Transverse colon (tissue), 4 donors: ENCODE measurements at regions not wholly inside any gene's neighbourhood (a gene's known extent, or its start where the extent isn't known, plus 50 kb on each side); places are given as distances from the start of the nearest gene placed in this dataset.
"Not testable (repeated sequence)": the region's sequence is repeated elsewhere in the genome, so short reads cannot be mapped to it uniquely, and the experiment has no call there.

Experiments
- DNase-seq: peaks from one replicate; pipeline ENCODE4 v3.0.0-alpha.2; 2019
- H3K27ac ChIP-seq, 4 donors: fragments of 200-600 bp; sonication (generic); 2 replicates each; pipeline ENCODE4 v1.5.1; 2016 to 2018; ENCODE audit warnings: inconsistent platforms in 4 of 4
- H3K27me3 ChIP-seq: fragments of 200-600 bp; sonication (generic); 2 replicates; pipeline ENCODE4 v1.5.1; 2017; ENCODE audit warnings: inconsistent platforms
- H3K36me3 ChIP-seq, 4 donors: fragments of 200-600 bp; sonication (generic); 2 replicates each; pipeline ENCODE4 v1.5.1; 2017 to 2019; ENCODE audit warnings: inconsistent platforms in 4 of 4
- H3K4me1 ChIP-seq, 4 donors: fragments of 200-600 bp; sonication (generic); 2 replicates each; pipeline ENCODE4 v1.5.1; 2017 to 2020; ENCODE audit warnings: inconsistent platforms in 4 of 4
- H3K4me3 ChIP-seq, 4 donors: fragments of 200-600 bp; sonication (generic); 1 replicate in 1 of 4; 2 replicates in 3 of 4; pipeline versions ENCODE4 v1.5.1 to v1.6.1; 2017 to 2019; ENCODE audit warnings: inconsistent platforms in 4 of 4
- H3K9me3 ChIP-seq, 2 donors: fragments of 200-600 bp; sonication (generic); 2 replicates each; pipeline ENCODE4 v1.5.1; 2017 to 2019; ENCODE audit warnings: inconsistent platforms in 2 of 2
- EP300 ChIP-seq: sonication (generic); formaldehyde crosslinking; IDR thresholded peaks from one replicate; pipeline ENCODE4 v1.6.1; 2017; ENCODE audit warnings: antibody characterized with exemption, low read depth
- POLR2A ChIP-seq: fragments of 450-650 bp; IDR thresholded peaks from one replicate; pipeline ENCODE4 v1.6.1; 2016; ENCODE audit warnings: antibody characterized with exemption, mild to moderate bottlenecking, moderate library complexity
- POLR2AphosphoS5 ChIP-seq, 3 donors: sonication (generic); formaldehyde crosslinking; IDR thresholded peaks; one replicate each; pipeline ENCODE4 v1.6.1; 2016; ENCODE audit warnings: antibody characterized with exemption in 3 of 3
- WGBS, 2 donors: methylation state at CpG; one replicate each; pipeline ENCODE4 v1.1.5; 2018; ENCODE audit warnings: low coverage in 1 of 2; 5-methylcytosine and 5-hydroxymethylcytosine counted together
- in situ Hi-C, 4 donors: fragments of 200-750 bp; cut with MboI; loops; one replicate each; pipeline versions ENCODE4 v1.15.0 to v1.15.1; 2017; ENCODE audit warnings: low sequenced_read_pairs in 3 of 4, low pct_ligation_motif_present in 1 of 4, low pct_unique_long_range_greater_than_20kb in 1 of 4
- intact Hi-C: fragments of 100-400 bp; cut with DNase I; formaldehyde crosslinking; loops from one replicate; pipeline ENCODE4 v1.15.1; 2023; ENCODE audit warnings: low total_unique reads
- TF ChIP-seq, protein P1 (sequence below), 5 experiments: fragments of 200-600 bp in 3 of 5; fragments of 450-650 bp in 2 of 5; sonication (generic) in 3 of 5; IDR thresholded peaks; 1 replicate in 2 of 5; 2 replicates in 3 of 5; pipeline ENCODE4 v1.5.1; 2016 to 2017; ENCODE audit warnings: antibody characterized with exemption in 5 of 5, inconsistent platforms in 3 of 5, mild to moderate bottlenecking in 2 of 5, moderate library complexity in 1 of 5

DNA sequence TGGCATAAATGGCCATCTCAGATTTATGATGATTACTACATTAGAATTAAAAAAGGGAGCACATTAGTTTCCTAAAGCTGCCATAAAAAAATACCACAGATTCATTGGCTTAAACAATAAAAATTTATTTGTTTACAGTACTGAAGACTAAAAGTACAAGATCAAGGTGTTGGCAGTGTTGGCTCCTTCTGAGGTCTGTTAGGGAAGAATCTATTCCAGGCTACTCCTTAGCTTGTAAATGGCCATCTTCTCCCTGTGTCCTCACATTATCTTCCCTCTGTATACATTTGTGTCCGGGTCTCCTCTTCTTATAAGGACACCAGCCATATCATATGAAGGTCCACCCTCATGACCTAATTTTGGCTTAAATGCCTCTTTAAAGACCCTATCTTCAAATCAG, 341.0 kb downstream of the SLC7A11 start:
- Histone ChIP-seq H3K9me3 (no peaks in the 10 kb centered on the region), H3K4me3 (no peak overlapping the region), H3K36me3 (no peaks in the 10 kb centered on the region), H3K4me1 (no peaks in the 10 kb centered on the region), H3K27me3 (no peaks in the 10 kb centered on the region), H3K27ac (no peak overlapping the region)
- no peak for DNase-seq
- TF ChIP-seq POLR2AphosphoS5 (IDR thresholded peaks at IDR 0.05), result no peak
- TF ChIP-seq, protein P1, sequence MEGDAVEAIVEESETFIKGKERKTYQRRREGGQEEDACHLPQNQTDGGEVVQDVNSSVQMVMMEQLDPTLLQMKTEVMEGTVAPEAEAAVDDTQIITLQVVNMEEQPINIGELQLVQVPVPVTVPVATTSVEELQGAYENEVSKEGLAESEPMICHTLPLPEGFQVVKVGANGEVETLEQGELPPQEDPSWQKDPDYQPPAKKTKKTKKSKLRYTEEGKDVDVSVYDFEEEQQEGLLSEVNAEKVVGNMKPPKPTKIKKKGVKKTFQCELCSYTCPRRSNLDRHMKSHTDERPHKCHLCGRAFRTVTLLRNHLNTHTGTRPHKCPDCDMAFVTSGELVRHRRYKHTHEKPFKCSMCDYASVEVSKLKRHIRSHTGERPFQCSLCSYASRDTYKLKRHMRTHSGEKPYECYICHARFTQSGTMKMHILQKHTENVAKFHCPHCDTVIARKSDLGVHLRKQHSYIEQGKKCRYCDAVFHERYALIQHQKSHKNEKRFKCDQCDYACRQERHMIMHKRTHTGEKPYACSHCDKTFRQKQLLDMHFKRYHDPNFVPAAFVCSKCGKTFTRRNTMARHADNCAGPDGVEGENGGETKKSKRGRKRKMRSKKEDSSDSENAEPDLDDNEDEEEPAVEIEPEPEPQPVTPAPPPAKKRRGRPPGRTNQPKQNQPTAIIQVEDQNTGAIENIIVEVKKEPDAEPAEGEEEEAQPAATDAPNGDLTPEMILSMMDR (IDR thresholded peaks at IDR 0.05), result no peak
- no peak for TF ChIP-seq POLR2A
- TF ChIP-seq EP300, result no peak
- intact Hi-C loops, result no loop called here
- 48% methylated on average over 1 of the region's 1 CpG; no CpG with 5 or more reads in 1 of the 2 donors for WGBS, 2 donors
- in situ Hi-C loops, result no loop called here

DNA sequence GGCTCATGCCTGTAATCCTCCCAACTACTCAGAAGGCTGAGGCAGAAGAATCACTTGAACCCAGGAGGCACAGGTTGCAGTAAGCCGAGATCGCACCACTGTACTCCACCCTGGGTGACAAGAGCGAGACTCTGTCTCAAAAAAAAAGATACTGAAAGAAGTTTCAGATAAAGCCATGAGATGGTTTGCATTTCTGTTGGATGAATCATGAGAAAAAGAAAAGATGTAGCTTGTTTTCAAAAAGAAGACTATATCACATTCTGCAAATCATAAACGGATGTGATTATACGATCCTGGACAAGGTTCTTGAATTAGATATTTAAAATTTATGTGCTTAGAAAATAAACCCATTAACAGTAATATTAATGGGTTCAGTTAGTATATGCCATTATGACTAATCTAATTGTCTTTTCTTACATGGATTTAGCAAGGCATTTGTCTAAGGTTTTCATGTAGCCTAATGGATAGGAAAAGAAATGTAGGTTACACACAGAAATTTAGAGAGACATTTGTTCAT, 345.9 kb downstream of the SLC7A11 start:
- intact Hi-C loops, result no loop called here
- Histone ChIP-seq H3K4me1 (no peaks in the 10 kb centered on the region), H3K9me3 (no peaks in the 10 kb centered on the region), H3K4me3 (no peak overlapping the region), H3K27me3 (no peaks in the 10 kb centered on the region), H3K27ac (no peak overlapping the region), H3K36me3 (no peaks in the 10 kb centered on the region)
- no peak for DNase-seq
- WGBS, 2 donors, result 77 to 86% methylated on average over 5 of the region's 5 CpGs
- in situ Hi-C loops, result no loop called here
- TF ChIP-seq EP300 (no peak), POLR2AphosphoS5 (IDR thresholded peaks at IDR 0.05) (no peak), POLR2A (no peak)
- TF ChIP-seq, protein P1 (IDR thresholded peaks at IDR 0.05), result no peak

DNA sequence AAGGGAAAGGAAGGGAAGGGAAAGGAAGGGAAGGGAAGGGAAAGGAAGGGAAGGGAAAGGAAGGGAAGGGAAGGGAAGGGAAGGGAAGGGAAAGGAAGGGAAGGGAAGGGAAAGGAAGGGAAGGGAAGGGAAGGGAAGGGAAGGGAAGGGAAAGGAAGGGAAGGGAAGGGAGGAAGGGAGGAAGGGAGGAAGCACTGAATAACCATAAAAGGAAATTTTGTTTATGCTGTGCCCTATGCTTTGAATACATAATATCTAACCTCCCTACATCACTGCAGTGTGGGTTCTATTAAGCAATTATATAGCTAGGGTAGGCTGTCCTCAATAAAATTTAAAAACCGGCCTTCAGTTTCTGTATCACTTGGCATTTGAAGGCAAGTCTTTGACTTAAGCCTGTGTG, 346.6 kb downstream of the SLC7A11 start:
- H3K4me1 ChIP-seq, H3K9me3 ChIP-seq, H3K4me3 ChIP-seq, H3K27ac ChIP-seq, H3K27me3 ChIP-seq, DNase-seq, in situ Hi-C loops, intact Hi-C loops, H3K36me3 ChIP-seq: not testable (repeated sequence)
- 73 to 82% methylated on average over 1 of the region's 1 CpG for WGBS, 2 donors

DNA sequence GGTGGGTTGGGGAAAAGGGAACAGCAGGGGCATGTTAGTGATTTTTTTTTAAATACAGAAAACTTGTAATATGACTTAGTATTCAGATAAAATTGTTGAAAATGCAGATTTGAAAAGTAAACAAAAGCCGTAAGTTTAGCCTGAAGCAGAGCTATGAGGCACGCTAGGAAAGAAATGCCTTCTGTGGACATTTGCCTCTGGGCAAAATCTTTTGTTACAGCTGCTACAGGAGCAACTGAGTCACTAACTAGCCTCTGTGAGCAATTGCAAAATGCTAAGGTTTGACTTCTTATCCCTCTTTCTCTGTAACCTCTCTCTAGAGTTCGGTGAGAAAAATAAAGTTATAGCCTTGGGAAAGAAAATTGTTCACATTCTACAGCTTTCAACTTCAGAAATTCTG, 350.0 kb downstream of the SLC7A11 start:
- TF ChIP-seq EP300 (no peak), POLR2AphosphoS5 (IDR thresholded peaks at IDR 0.05) (no peak), POLR2A (no peak)
- TF ChIP-seq, protein P1 (IDR thresholded peaks at IDR 0.05), result no peak
- no peak overlapping the region for H3K4me3 ChIP-seq
- no peaks in the 10 kb centered on the region for H3K27me3 ChIP-seq
- H3K4me1 ChIP-seq, result no peaks in the 10 kb centered on the region
- 69 to 74% methylated on average over 3 of the region's 3 CpGs for WGBS, 2 donors
- no peaks in the 10 kb centered on the region for H3K9me3 ChIP-seq
- in situ Hi-C loops, result no loop called here
- no peak for DNase-seq
- intact Hi-C loops, result no loop called here
- no peak overlapping the region for H3K27ac ChIP-seq
- no peaks in the 10 kb centered on the region for H3K36me3 ChIP-seq

DNA sequence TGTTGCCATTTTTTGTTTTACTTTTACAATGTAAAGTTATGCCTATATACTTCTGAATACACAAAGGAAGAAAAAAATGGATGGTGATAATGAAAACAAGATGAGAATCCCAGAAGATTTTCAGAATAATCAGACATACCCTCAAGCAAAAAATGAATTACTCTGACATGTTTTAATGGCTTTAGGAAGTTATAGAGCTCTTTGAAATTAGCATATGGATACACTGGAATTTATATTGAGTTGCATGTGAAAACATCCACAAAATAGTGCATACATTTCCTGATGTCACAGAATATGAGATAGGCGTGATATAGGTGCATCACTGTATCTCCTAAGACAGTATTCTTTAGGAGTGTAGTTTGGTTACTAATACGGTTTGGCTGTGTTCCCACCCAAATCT, 351.3 kb downstream of the SLC7A11 start:
- Histone ChIP-seq H3K4me3 (no peak overlapping the region), H3K36me3 (no peaks in the 10 kb centered on the region), H3K9me3 (no peaks in the 10 kb centered on the region), H3K4me1 (no peaks in the 10 kb centered on the region), H3K27me3 (no peaks in the 10 kb centered on the region), H3K27ac (no peak overlapping the region)
- intact Hi-C loops (no loop called here), in situ Hi-C loops (no loop called here)
- DNase-seq, result no peak
- 67 to 85% methylated on average over 2 of the region's 2 CpGs for WGBS, 2 donors
- TF ChIP-seq POLR2AphosphoS5 (IDR thresholded peaks at IDR 0.05) (no peak), EP300 (no peak), POLR2A (no peak)
- TF ChIP-seq, protein P1 (IDR thresholded peaks at IDR 0.05), result no peak
